Large intestine (tissue), 3 donors: ENCODE measurements at regions not wholly inside any gene's neighbourhood (a gene's known extent, or its start where the extent isn't known, plus 50 kb on each side); places are given as distances from the start of the nearest gene placed in this dataset.
"Not testable (repeated sequence)": the region's sequence is repeated elsewhere in the genome, so short reads cannot be mapped to it uniquely, and the experiment has no call there.

Source experiments
- DNase-seq, 2 donors: peaks; one replicate each; pipeline versions ENCODE4 v3.0.0 to v3.0.0-alpha.2; 2013
- H3K27ac ChIP-seq: one replicate; pipeline ENCODE4 v1.5.1; 2013; ENCODE audit warnings: low read length
- H3K27me3 ChIP-seq: 2 replicates; pipeline ENCODE4 v1.6.1; 2013; ENCODE audit warnings: low read length; ENCODE audit not compliant: control insufficient read depth, insufficient read depth
- H3K36me3 ChIP-seq: 2 replicates; pipeline ENCODE4 v1.6.1; 2013; ENCODE audit warnings: low read length; ENCODE audit not compliant: control insufficient read depth, insufficient read depth
- H3K4me1 ChIP-seq: one replicate; pipeline ENCODE4 v1.6.1; 2013; ENCODE audit warnings: low read length; ENCODE audit not compliant: control insufficient read depth, insufficient read depth
- H3K4me3 ChIP-seq: one replicate; pipeline ENCODE4 v1.5.1; 2013; ENCODE audit warnings: low read length
- H3K9me3 ChIP-seq: one replicate; pipeline ENCODE4 v1.6.1; 2013; ENCODE audit warnings: mild to moderate bottlenecking, low read depth, low read length, moderate library complexity; ENCODE audit not compliant: control insufficient read depth
- WGBS: methylation state at CpG from one replicate; pipeline ENCODE4 v1.1.5; 2013; ENCODE audit warnings: low lambda C conversion rate; ENCODE audit not compliant: insufficient coverage; 5-methylcytosine and 5-hydroxymethylcytosine counted together

GRCh38 chr6:85357651-85358050 is 92.2 kb upstream of the NT5E start:
- Histone ChIP-seq H3K4me3 (no peak overlapping the region), H3K9me3 (no peaks in the 10 kb centered on the region), H3K27ac (no peak overlapping the region), H3K4me1 (peaks cover 4% of the 10 kb centered on the region), H3K27me3 (no peaks in the 10 kb centered on the region), H3K36me3 (no peaks in the 10 kb centered on the region)
- no CpG with 5 or more reads among the region's 1 CpG for WGBS
- DNase-seq: no peak

GRCh38 chr6:85356743-85357142 is 93.1 kb upstream of the NT5E start:
- H3K27ac ChIP-seq, H3K27me3 ChIP-seq, H3K4me1 ChIP-seq, DNase-seq, H3K4me3 ChIP-seq, H3K9me3 ChIP-seq, H3K36me3 ChIP-seq: not testable (repeated sequence)
- WGBS: no CpG with 5 or more reads among the region's 3 CpGs

- H3K9me3 ChIP-seq: no peaks in the 10 kb centered on the region
Measured at GRCh38 chr6:85355816-85356215, 94.1 kb upstream of the NT5E start.

GRCh38 chr6:85354761-85355618 is 94.9 kb upstream of the NT5E start:
- peaks cover 4% of the 10 kb centered on the region for H3K4me1 ChIP-seq
- no peak overlapping the region for H3K27ac ChIP-seq
- H3K36me3 ChIP-seq: no peaks in the 10 kb centered on the region
- no peaks in the 10 kb centered on the region for H3K9me3 ChIP-seq
- no peak overlapping the region for H3K4me3 ChIP-seq
- H3K27me3 ChIP-seq: no peaks in the 10 kb centered on the region
- peak; percentile 53 to 65 for DNase-seq
- 100% methylated on average over 1 of the region's 10 CpGs for WGBS

More at GRCh38 chr6:85355816-85356215, 94.1 kb upstream of the NT5E start:
- H3K4me3 ChIP-seq: no peak overlapping the region
- WGBS: no CpG with 5 or more reads among the region's 2 CpGs
- no peak overlapping the region for H3K27ac ChIP-seq
- H3K36me3 ChIP-seq: no peaks in the 10 kb centered on the region
- H3K27me3 ChIP-seq: no peaks in the 10 kb centered on the region
- DNase-seq: no peak
- H3K4me1 ChIP-seq: peaks cover 4% of the 10 kb centered on the region

- Histone ChIP-seq H3K9me3 (no peaks in the 10 kb centered on the region), H3K4me3 (no peak overlapping the region), H3K36me3 (no peaks in the 10 kb centered on the region), H3K27me3 (peaks cover 2% of the 10 kb centered on the region), H3K4me1 (peaks cover 4% of the 10 kb centered on the region), H3K27ac (no peak overlapping the region)
- no peak for DNase-seq
- WGBS: no CpG with 5 or more reads among the region's 3 CpGs
Measured at GRCh38 chr6:85353012-85353411, 96.9 kb upstream of the NT5E start.

- Histone ChIP-seq H3K9me3 (no peaks in the 10 kb centered on the region), H3K4me1 (no peaks in the 10 kb centered on the region), H3K36me3 (no peaks in the 10 kb centered on the region), H3K4me3 (no peak overlapping the region), H3K27me3 (peaks cover 2% of the 10 kb centered on the region), H3K27ac (no peak overlapping the region)
- no peak for DNase-seq
- 100% methylated on average over 2 of the region's 5 CpGs for WGBS
Measured at GRCh38 chr6:85348643-85349042, 101.2 kb upstream of the NT5E start.

- Histone ChIP-seq H3K27me3 (peaks cover 2% of the 10 kb centered on the region), H3K27ac (no peak overlapping the region), H3K4me1 (no peaks in the 10 kb centered on the region), H3K4me3 (no peak overlapping the region), H3K9me3 (no peaks in the 10 kb centered on the region), H3K36me3 (no peaks in the 10 kb centered on the region)
- no peak for DNase-seq
- 60% methylated on average over 1 of the region's 1 CpG for WGBS
Measured at GRCh38 chr6:85347812-85348211, 102.1 kb upstream of the NT5E start.

- H3K36me3 ChIP-seq: no peaks in the 10 kb centered on the region
- H3K27ac ChIP-seq: no peak overlapping the region
- H3K9me3 ChIP-seq: no peaks in the 10 kb centered on the region
- no peak for DNase-seq
- H3K27me3 ChIP-seq: peaks cover 2% of the 10 kb centered on the region
- no peak overlapping the region for H3K4me3 ChIP-seq
- no CpG with 5 or more reads among the region's 1 CpG for WGBS
- H3K4me1 ChIP-seq: no peaks in the 10 kb centered on the region
Measured at GRCh38 chr6:85346196-85346595, 103.7 kb upstream of the NT5E start.

- H3K4me3 ChIP-seq: no peak overlapping the region
- H3K9me3 ChIP-seq: no peaks in the 10 kb centered on the region
- peaks cover 2% of the 10 kb centered on the region for H3K27me3 ChIP-seq
- no peaks in the 10 kb centered on the region for H3K36me3 ChIP-seq
- no peak for DNase-seq
- H3K27ac ChIP-seq: no peak overlapping the region
- no CpG with 5 or more reads among the region's 1 CpG for WGBS
- H3K4me1 ChIP-seq: no peaks in the 10 kb centered on the region
Measured at GRCh38 chr6:85344996-85345395, 104.9 kb upstream of the NT5E start.

GRCh38 chr6:85343428-85343827 is 106.5 kb upstream of the NT5E start:
- H3K4me3 ChIP-seq: no peak overlapping the region
- H3K9me3 ChIP-seq: no peaks in the 10 kb centered on the region
- no peaks in the 10 kb centered on the region for H3K36me3 ChIP-seq
- DNase-seq: no peak
- no peaks in the 10 kb centered on the region for H3K4me1 ChIP-seq
- H3K27me3 ChIP-seq: no peaks in the 10 kb centered on the region
- no CpG with 5 or more reads among the region's 1 CpG for WGBS
- H3K27ac ChIP-seq: no peak overlapping the region

- H3K27ac ChIP-seq: no peak overlapping the region
- no peak overlapping the region for H3K4me3 ChIP-seq
- no peaks in the 10 kb centered on the region for H3K36me3 ChIP-seq
- no peak for DNase-seq
- H3K27me3 ChIP-seq: no peaks in the 10 kb centered on the region
- WGBS: 100% methylated on average over 1 of the region's 4 CpGs
- H3K4me1 ChIP-seq: no peaks in the 10 kb centered on the region
- H3K9me3 ChIP-seq: no peaks in the 10 kb centered on the region
Measured at GRCh38 chr6:85329196-85329595, 120.7 kb upstream of the NT5E start.
